ENCODE measurements at regions not wholly inside any gene's neighbourhood (a gene's known extent, or its start where the extent isn't known, plus 50 kb on each side); places are given as distances from the start of the nearest gene placed in this dataset.

GRCh38 chr11:19519912-19520641, 192.6 kb upstream of the NAV2 start:
- DNase-seq (ENCODE audit: low read depth in 2 of 2): no peak

- DNase-seq (ENCODE audit: low read depth in 2 of 2): no peak
Observed at GRCh38 chr11:19519353-19519752, 193.3 kb upstream of the NAV2 start.

GRCh38 chr11:19513253-19513652, 199.4 kb upstream of the NAV2 start:
- no peak for DNase-seq (ENCODE audit: low read depth in 2 of 2)

GRCh38 chr11:19512618-19513017, 200.0 kb upstream of the NAV2 start:
- DNase-seq (ENCODE audit: low read depth in 2 of 2): no peak

- DNase-seq (ENCODE audit: low read depth in 2 of 2): no peak
Observed at GRCh38 chr11:19511413-19512183, 201.0 kb upstream of the NAV2 start.

GRCh38 chr11:19511066-19511412, 201.6 kb upstream of the NAV2 start:
- DNase-seq (ENCODE audit: low read depth in 2 of 2): no peak

- no peak for DNase-seq (ENCODE audit: low read depth in 2 of 2)
Observed at GRCh38 chr11:19510468-19510867, 202.2 kb upstream of the NAV2 start.

- DNase-seq (ENCODE audit: low read depth in 2 of 2): no peak
Observed at GRCh38 chr11:19509215-19509614, 203.4 kb upstream of the NAV2 start.

- DNase-seq (ENCODE audit: low read depth in 2 of 2): no peak
Observed at GRCh38 chr11:19508165-19508564, 204.5 kb upstream of the NAV2 start.

GRCh38 chr11:19506816-19507486, 205.7 kb upstream of the NAV2 start:
- DNase-seq (ENCODE audit: low read depth in 2 of 2): no peak

- DNase-seq (ENCODE audit: low read depth in 2 of 2): no peak
Observed at GRCh38 chr11:19502691-19503253, 209.9 kb upstream of the NAV2 start.

GRCh38 chr11:19501631-19502030, 211.0 kb upstream of the NAV2 start:
- no peak for DNase-seq (ENCODE audit: low read depth in 2 of 2)

- no peak for DNase-seq (ENCODE audit: low read depth in 2 of 2)
Observed at GRCh38 chr11:19499999-19500398, 212.6 kb upstream of the NAV2 start.

- peak; percentile 2 to 3 for DNase-seq (ENCODE audit: low read depth in 2 of 2)
Observed at GRCh38 chr11:19499026-19499669, 213.5 kb upstream of the NAV2 start.

GRCh38 chr11:19493446-19494213, 219.0 kb upstream of the NAV2 start:
- DNase-seq (ENCODE audit: low read depth in 2 of 2): no peak

- no peak for DNase-seq (ENCODE audit: low read depth in 2 of 2)
Observed at GRCh38 chr11:19482319-19483100, 230.1 kb upstream of the NAV2 start.

GRCh38 chr11:19480540-19480939, 232.1 kb upstream of the NAV2 start:
- DNase-seq (ENCODE audit: low read depth in 2 of 2): no peak

- no peak for DNase-seq (ENCODE audit: low read depth in 2 of 2)
Observed at GRCh38 chr11:19478891-19479290, 233.7 kb upstream of the NAV2 start.

GRCh38 chr11:19474954-19475721, 234.4 kb upstream of the E2F8 start:
- DNase-seq (ENCODE audit: low read depth in 2 of 2): no peak

GRCh38 chr11:19474211-19474610, 233.5 kb upstream of the E2F8 start:
- no peak for DNase-seq (ENCODE audit: low read depth in 2 of 2)
